HG03460 (cell line): ENCODE measurements at regions not wholly inside any gene's neighbourhood (a gene's known extent, or its start where the extent isn't known, plus 50 kb on each side); places are given as distances from the start of the nearest gene placed in this dataset.

Experiments
- ATAC-seq: cut with Tn5 transposase; IDR thresholded peaks from one replicate; pipeline ENCODE4 v1.9.1; 2021; ENCODE audit not compliant: unreplicated experiment

- no peak for ATAC-seq
These were observed 168.5 kb upstream of the TCERG1L start for GRCh38 chr10:131480066-131480465.

GRCh38 chr10:131480861-131481260 lies 169.3 kb upstream of the TCERG1L start:
- no peak for ATAC-seq

- no peak for ATAC-seq
These were observed 174.2 kb upstream of the TCERG1L start for GRCh38 chr10:131485732-131486131.

GRCh38 chr10:131487822-131488221 lies 176.3 kb upstream of the TCERG1L start:
- ATAC-seq = no peak

- ATAC-seq = no peak
These were observed 179.6 kb upstream of the TCERG1L start for GRCh38 chr10:131490991-131491594.

- ATAC-seq = no peak
These were observed 180.8 kb upstream of the TCERG1L start for GRCh38 chr10:131492211-131492857.

GRCh38 chr10:131493432-131493831 lies 181.9 kb upstream of the TCERG1L start:
- no peak for ATAC-seq

- no peak for ATAC-seq
These were observed 182.9 kb upstream of the TCERG1L start for GRCh38 chr10:131494451-131494850.

GRCh38 chr10:131495224-131495623 lies 183.7 kb upstream of the TCERG1L start:
- ATAC-seq = no peak

GRCh38 chr10:131495892-131496291 lies 184.4 kb upstream of the TCERG1L start:
- ATAC-seq = no peak

GRCh38 chr10:131496351-131497052 lies 185.0 kb upstream of the TCERG1L start:
- ATAC-seq = no peak

GRCh38 chr10:131499566-131499965 lies 188.0 kb upstream of the TCERG1L start:
- ATAC-seq = no peak

- no peak for ATAC-seq
These were observed 188.7 kb upstream of the TCERG1L start for GRCh38 chr10:131500181-131500580.

- ATAC-seq = no peak
These were observed 189.4 kb upstream of the TCERG1L start for GRCh38 chr10:131500892-131501291.

- ATAC-seq = no peak
These were observed 192.5 kb upstream of the TCERG1L start for GRCh38 chr10:131503992-131504391.

GRCh38 chr10:131511391-131511790 lies 199.9 kb upstream of the TCERG1L start:
- no peak for ATAC-seq

- no peak for ATAC-seq
These were observed 201.3 kb upstream of the TCERG1L start for GRCh38 chr10:131512852-131513251.

GRCh38 chr10:131513445-131513844 lies 201.9 kb upstream of the TCERG1L start:
- ATAC-seq = no peak

GRCh38 chr10:131513901-131514300 lies 202.4 kb upstream of the TCERG1L start:
- no peak for ATAC-seq

- ATAC-seq = no peak
These were observed 202.9 kb upstream of the TCERG1L start for GRCh38 chr10:131514454-131514853.

GRCh38 chr10:131516285-131516684 lies 204.8 kb upstream of the TCERG1L start:
- ATAC-seq = no peak

- no peak for ATAC-seq
These were observed 206.3 kb upstream of the TCERG1L start for GRCh38 chr10:131517781-131518180.
